AG04450 (cell line): ENCODE measurements at regions not wholly inside any gene's neighbourhood (a gene's known extent, or its start where the extent isn't known, plus 50 kb on each side); places are given as distances from the start of the nearest gene placed in this dataset.

Experiments
- CTCF ChIA-PET: fragments of 300-600, 350-600 bp; formaldehyde crosslinking; extraction: SDS; loops from one replicate; lab custom pipeline; 2022; ENCODE audit warnings: antibody characterized with exemption, inconsistent platforms; lab: Charles Lee
- POLR2A ChIA-PET: fragments of 350-600 bp; formaldehyde crosslinking; extraction: SDS; loops from one replicate; lab custom pipeline; 2021; ENCODE audit warnings: antibody characterized with exemption, inconsistent platforms; lab: Yijun Ruan, JAX
- DNase-seq: peaks from one replicate; pipeline ENCODE4 v3.0.0-alpha.2; 2011; ENCODE audit warnings: low read depth, low spot score
- H3K27ac ChIP-seq: one replicate; pipeline ENCODE4 v1.5.1; 2012; ENCODE audit warnings: low read depth, low read length, control low read depth
- H3K27me3 ChIP-seq: one replicate; pipeline ENCODE4 v1.6.0; 2012; ENCODE audit warnings: low read length; ENCODE audit not compliant: control insufficient read depth, insufficient read depth
- H3K4me3 ChIP-seq: 2 replicates; pipeline ENCODE4 v1.5.1; 2011; ENCODE audit warnings: mild to moderate bottlenecking, low read depth, low read length, control low read depth
- H3K9me3 ChIP-seq: 2 replicates; pipeline ENCODE4 v1.5.1; 2012; ENCODE audit warnings: low read length; ENCODE audit not compliant: control insufficient read depth, insufficient read depth
- CTCF ChIP-seq: IDR thresholded peaks from 2 replicates; pipeline ENCODE4 v1.5.1; 2011; ENCODE audit warnings: low read depth, low read length, control low read depth, inconsistent platforms

- H3K27ac ChIP-seq = no peak overlapping the region
- no peak for TF ChIP-seq CTCF
- H3K9me3 ChIP-seq = peaks cover 4% of the 10 kb centered on the region; the same call in 1 of the 2 replicates
- H3K4me3 ChIP-seq = no peak overlapping the region
- ChIA-PET CTCF (no interaction called here), POLR2A (no interaction called here)
- peaks cover 14% of the 10 kb centered on the region for H3K27me3 ChIP-seq
- no peak for DNase-seq
These were observed 192.7 kb upstream of the DIO3 start for GRCh38 chr14:101368629-101369028.

DNA sequence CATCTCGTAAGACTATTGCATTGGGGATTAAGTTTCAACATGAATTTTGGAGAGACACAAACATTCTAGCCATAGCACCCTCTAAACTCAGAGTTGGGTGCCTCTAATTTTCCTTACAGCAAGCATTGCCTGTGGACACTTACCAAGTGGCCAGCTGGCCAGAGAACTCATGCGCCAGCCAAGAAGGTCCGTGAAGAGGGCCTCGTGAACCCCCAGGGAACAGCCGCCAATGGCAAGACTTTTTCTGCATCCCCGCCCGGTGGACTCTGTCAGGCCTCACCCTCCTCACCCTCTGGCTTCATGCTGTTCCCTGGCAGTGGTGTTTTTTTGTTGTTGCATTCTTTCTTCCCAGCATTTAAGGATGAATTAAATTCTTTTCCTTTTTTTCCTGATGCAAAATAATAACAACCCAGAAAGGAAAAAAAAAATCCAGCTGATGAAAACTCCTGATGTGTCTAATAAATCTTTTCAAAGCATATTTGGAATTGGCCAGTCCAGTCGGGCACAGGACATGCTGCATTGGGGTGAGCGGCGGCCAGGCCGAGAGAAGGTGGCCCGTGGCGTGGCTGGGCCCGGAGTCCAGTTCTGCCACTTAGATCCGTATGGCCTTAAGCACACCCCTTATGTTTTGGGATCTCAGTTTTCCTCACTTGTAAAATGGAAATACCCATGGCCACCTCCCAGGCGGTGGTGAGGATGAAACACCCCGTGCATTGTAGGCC, 191.9 kb upstream of the DIO3 start:
- POLR2A ChIA-PET = no interaction called here

GRCh38 chr14:101369916-101370592, 191.2 kb upstream of the DIO3 start:
- TF ChIP-seq CTCF = no peak
- Histone ChIP-seq H3K27me3 (peaks cover 9% of the 10 kb centered on the region), H3K27ac (no peak overlapping the region), H3K4me3 (no peak overlapping the region), H3K9me3 (peaks cover 5% of the 10 kb centered on the region; the same call in 1 of the 2 replicates)
- ChIA-PET CTCF (no interaction called here), POLR2A (no interaction called here)
- no peak for DNase-seq

More for the DNA sequence above, 191.9 kb upstream of the DIO3 start:
- Histone ChIP-seq H3K9me3 (peaks cover 8% of the 10 kb centered on the region; the same call in 1 of the 2 replicates), H3K4me3 (no peak overlapping the region), H3K27me3 (peaks cover 14% of the 10 kb centered on the region), H3K27ac (no peak overlapping the region)
- DNase-seq = no peak
- CTCF ChIA-PET = no interaction called here
- no peak for TF ChIP-seq CTCF

DNA sequence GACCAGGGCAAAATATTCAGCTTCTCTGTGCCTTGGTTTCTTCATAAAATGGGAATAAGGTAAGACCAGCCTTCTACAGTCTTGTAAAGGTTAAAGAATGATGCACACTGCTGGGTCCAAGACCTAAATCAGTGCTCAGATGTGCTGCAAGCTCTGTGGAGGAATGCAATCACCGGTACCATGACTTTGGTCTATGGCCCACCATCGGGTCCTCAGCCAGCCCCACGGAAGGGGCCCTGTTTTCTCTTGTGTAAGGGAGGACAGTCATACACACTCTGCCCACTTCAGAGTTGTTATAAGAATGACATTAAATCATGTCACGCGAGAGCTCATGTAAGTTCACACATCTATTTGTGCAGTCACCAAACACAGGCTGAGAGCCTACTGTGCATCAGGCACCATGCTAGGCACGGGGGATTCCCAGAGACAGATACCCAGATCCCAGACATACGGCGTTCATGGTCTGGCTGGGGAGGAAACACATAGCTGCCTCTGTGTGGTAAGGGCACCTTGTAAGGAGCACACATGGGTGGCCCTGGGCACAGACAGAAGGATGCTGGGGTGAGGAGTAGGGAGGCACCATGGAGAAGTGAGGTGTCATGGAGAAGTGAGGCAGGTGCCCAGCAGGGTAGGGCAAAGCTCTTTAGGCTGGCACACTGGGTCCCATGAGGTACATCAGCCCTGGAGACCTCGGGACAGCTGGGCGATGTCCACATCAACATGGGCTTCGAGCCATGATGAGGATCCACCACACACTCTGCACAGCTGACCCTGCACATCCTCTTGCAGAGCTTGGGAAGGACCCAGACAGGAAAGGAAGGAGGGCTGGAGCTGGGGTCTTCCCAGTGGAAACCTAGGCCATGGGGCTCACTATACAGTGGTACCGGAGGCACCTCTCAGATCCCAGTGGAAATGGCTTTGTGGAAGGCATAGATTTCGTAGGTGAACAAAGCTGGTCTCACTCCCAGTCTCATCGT, 190.4 kb upstream of the DIO3 start:
- CTCF ChIA-PET = no interaction called here
- POLR2A ChIA-PET = no interaction called here

More for the DNA sequence above, 190.4 kb upstream of the DIO3 start:
- Histone ChIP-seq H3K27me3 (peaks cover 5% of the 10 kb centered on the region), H3K9me3 (peaks cover 5% of the 10 kb centered on the region; the same call in 1 of the 2 replicates), H3K4me3 (no peak overlapping the region), H3K27ac (no peak overlapping the region)
- no peak for TF ChIP-seq CTCF
- no peak for DNase-seq
